Inflammatory macrophage (primary cell): ENCODE measurements at regions not wholly inside any gene's neighbourhood (a gene's known extent, or its start where the extent isn't known, plus 50 kb on each side); places are given as distances from the start of the nearest gene placed in this dataset.

Experiments
- DNase-seq, 2 donors: peaks; one replicate each; pipeline ENCODE4 v3.0.0-alpha.2; 2020 to 2022

DNA sequence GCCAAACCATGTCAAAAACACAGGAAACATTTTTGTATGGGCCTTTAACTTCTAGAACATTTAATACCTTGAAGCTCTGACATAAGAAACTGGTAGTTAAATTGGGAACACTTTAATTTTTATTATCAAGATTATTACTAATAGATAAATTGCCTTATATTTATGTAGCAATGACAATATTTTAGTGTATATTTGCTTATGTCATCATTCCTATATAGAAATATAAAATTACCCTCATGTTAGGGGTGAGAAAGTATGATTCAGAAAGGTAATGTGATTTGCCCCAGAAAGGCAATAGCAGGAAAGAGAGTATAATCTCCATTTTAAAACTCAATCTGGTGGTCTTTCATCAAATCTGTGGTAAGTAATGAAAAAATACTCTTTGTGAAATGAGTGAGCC is 147.4 kb downstream of the IL15 start:
- DNase-seq: no peak

- no peak for DNase-seq
Measured at GRCh38 chr4:141786946-141787345, 150.6 kb downstream of the IL15 start.

- DNase-seq: no peak
Measured at GRCh38 chr4:141788169-141788915, 152.0 kb downstream of the IL15 start.

DNA sequence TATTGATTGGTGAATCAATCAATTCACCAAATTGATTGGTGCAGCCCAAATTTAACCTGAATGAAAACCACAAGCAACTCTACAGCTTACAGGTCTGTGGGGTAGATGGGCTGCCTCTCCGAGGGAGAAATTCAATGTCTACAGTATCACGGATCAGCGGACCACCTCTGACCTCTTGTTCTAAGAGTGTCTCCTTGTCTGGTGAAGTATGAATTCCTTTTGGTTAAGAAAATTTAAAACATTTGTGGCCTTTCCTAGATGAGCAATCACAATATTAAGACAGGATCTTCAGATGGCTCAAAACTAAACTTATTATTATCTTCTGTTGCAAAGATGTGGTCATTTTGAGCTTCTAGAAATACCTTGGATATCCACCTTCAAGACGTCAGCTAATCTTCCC is 153.3 kb downstream of the IL15 start:
- no peak for DNase-seq

DNA sequence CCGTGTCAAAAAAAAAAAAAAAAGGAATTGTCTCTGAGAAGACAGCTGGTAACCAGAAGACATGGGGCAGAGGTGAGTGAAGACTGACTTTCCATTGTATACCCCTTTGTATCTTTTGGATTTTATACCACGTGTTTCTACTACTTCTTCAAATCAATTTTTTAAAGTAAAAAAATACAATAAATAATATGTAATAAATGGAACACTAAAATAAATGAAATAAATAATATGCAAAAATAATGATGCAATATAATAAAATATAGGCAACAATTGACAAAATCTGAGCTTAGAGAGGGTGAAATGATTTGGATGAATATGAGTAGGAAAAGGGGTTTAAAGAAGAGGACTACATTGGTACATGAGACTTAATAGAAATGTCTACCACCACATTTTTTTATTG is 155.8 kb downstream of the IL15 start:
- no peak for DNase-seq

DNA sequence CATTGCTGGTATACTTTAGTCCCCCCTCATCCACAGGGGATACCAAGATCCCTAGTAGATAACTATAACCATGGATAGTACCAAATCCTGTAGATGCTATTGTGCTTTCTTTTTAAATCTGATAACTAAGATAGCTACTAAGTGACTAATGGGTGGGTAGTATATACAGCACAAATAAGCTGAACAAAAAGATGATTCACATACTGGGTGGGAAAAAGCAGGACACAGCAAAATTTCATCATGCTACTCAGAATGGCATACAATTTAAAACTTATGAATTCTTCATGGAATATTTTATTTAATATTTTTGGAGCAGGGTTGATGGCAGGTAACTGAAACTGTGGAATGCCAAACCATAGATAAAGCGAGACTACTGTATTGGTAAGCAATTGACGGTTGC is 161.6 kb downstream of the IL15 start:
- DNase-seq: no peak

GRCh38 chr4:141801558-141801957 is 165.2 kb downstream of the IL15 start:
- no peak for DNase-seq

DNA sequence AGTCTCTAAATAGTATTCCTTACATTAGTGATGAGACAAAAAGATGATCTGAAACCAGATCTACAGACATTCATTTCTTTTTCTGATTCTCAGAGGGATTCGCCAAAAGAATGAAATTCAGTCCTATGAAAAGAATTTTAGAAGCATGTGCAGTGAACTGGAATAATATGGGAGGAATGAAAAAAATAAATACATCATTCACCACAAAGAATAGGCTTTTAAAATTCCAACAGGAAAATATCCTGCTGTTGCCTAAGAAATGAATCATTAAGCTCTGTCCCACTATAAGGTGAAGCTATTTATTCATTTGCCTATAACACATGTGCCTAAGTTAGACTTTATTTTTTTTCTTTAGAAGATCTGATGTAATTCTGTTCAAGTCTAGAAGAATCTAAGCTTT is 165.9 kb downstream of the IL15 start:
- DNase-seq: no peak

GRCh38 chr4:141804836-141805235 is 168.5 kb downstream of the IL15 start:
- no peak for DNase-seq

- DNase-seq: no peak
Measured at GRCh38 chr4:141807103-141807891, 170.9 kb downstream of the IL15 start.

GRCh38 chr4:141810038-141810711 is 173.8 kb downstream of the IL15 start:
- no peak for DNase-seq

DNA sequence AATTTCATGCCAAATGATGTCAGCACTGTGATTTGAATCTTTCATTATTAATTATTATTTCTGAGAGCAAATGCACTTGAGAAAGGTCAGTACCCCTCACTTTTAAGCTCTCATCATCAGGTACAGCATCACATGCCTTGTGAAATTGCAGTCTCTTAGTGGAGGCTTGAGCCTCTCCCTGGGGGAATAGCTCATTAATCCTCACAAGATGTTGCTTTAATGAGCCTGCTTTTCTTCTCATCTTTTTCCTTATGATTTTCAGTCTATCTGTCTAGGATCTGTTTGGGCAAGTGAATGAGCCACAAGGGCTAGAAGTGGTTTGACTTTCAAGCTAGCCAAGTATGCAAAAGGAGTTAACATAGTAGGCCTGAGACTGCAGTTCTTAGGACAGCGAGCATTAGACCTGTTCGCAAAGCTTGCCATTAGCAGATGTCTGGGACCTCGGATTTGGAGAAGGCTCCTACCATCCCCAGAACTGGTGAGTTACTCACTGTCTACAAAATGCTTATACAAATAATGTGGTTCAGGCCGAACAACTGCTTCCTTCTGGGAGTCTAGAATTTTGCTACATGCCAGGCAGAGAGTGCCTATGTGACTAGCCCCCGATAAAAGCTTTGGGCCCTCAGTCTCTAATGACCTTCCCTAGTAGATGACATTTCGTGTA is 174.5 kb downstream of the IL15 start:
- DNase-seq: no peak

- no peak for DNase-seq
Measured at GRCh38 chr4:141812158-141812557, 175.8 kb downstream of the IL15 start.

DNA sequence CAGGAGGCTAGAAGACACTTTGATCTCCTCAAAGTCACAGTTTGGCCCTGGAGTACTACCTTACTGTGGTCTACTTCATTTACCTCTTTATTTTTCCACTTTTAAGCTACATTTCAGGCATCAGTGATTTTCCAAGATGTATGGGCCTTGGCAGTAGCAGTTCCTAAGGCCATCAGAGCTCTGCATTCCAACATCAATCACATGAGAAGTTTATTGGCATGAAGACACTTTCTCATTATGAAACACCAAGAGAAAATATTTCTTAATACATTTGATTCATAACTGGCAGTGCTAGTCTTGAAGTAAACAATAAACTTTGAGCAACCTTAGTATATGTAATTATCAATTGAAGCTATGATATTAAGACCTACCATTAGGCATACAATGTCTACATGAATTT is 178.1 kb downstream of the IL15 start:
- no peak for DNase-seq

DNA sequence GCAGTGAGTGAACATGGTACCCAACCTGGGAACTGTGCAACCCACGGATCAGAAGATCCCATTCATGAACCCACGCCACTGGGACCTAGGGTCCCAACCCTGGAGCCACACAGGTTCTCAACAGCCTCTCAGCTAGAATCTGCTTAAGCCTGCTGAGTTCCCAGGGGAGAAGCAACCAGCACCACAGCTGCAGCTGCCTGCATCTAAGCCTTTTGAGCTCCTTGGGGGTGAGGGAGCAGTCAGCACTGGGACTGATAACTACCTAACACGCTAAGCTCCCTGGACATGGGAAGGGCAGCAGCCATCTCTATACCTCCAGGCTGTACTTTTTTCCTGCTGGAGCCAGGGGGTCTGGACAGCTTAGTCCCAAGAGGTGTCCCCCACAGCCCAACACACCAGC is 179.3 kb downstream of the IL15 start:
- DNase-seq: no peak

DNA sequence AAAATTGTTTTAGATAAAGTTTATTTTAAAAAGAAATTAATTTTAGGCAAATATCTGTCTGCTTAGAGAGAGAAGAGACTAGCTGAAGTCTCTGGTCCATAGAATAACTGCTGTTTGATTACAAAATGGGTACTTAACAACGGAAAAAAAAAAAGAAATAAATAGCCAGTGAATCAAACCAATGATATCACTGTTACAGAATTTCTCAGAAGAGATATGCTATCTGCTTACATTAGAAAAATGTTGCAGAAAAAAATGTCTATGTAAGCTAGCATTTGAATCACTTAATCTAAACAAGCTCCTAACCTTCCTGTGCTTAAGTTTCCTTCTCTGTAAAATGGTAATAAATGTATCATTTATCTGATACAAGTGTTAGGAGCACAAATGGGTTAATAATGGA is 189.9 kb downstream of the IL15 start:
- no peak for DNase-seq

DNA sequence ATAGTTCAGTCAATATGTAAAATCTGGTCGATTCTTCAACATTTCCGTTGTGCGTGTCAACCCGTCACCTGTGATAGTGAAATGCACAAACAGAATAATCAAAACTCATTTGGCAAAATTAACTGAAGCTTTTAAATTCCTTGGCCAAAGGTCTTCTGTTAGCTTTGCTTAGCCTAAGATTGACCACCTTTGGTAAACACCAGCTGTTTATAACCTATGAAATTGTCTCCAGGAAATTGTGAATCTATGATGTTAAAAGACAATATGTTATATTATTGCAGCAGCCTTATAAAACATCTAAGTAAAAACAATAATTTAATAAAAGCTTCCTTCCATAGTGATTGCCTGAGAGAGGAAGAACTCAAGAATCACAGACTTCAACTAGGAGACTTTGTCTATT is 196.8 kb downstream of the IL15 start:
- DNase-seq: no peak

GRCh38 chr4:141840299-141840986 is 204.1 kb downstream of the IL15 start:
- DNase-seq: no peak

GRCh38 chr4:141843136-141843535 is 206.8 kb downstream of the IL15 start:
- DNase-seq: no peak

DNA sequence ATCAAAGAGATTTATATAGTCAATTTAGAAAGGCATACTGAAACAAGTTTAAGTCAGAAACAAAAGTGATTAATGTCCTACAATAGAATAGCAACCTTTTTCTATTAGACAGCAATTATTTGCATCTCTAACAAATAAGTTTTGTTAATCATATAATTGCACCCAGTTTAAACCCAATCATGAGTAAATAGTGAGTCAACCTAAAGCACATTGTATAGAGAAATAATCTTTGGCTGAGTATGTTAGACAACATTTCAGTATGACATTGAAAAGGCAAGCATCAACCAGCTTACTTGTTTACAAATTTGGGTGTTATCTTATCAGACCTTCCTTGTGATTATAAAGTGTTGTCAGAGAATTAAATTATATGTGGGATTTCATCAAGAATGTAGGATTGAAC is 209.5 kb downstream of the IL15 start:
- no peak for DNase-seq

GRCh38 chr4:141849367-141849766 is 213.0 kb downstream of the IL15 start:
- DNase-seq: no peak

DNA sequence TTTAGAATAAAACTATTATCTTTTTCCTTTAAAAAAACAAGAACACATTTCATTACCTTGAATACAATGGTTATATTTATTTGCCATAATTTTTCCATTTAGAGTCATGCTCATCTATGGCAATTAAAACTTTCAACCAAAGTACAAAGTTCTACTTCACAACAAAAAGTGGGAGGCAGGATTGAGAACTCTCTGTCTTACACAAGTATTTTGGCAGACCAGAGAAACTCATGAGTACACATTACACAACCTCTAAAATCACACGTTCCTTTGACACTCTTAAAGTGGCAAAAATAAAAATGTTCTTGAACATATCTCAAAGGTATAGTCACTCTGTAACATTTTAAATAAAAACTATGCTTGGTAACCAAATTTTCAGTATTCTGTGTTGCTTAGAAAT is 213.4 kb downstream of the IL15 start:
- DNase-seq: no peak
